Activated naive CD8-positive, alpha-beta T cell (primary cell): ENCODE measurements at regions not wholly inside any gene's neighbourhood (a gene's known extent, or its start where the extent isn't known, plus 50 kb on each side); places are given as distances from the start of the nearest gene placed in this dataset.

Source experiments
- H3K27ac Mint-ChIP-seq: one replicate; pipeline ENCODE4 v1.8.0; 2021; ENCODE audit warnings: mixed read lengths
- H3K27me3 Mint-ChIP-seq: one replicate; pipeline ENCODE4 v1.8.0; 2021; ENCODE audit warnings: mixed read lengths
- H3K36me3 Mint-ChIP-seq: one replicate; pipeline ENCODE4 v1.8.0; 2021; ENCODE audit warnings: mixed read lengths
- H3K4me1 Mint-ChIP-seq: one replicate; pipeline ENCODE4 v1.8.0; 2021; ENCODE audit warnings: low read depth, mixed read lengths
- H3K4me3 Mint-ChIP-seq: one replicate; pipeline ENCODE4 v1.8.0; 2021; ENCODE audit warnings: mild to moderate bottlenecking, mixed read lengths
- H3K9me3 Mint-ChIP-seq: one replicate; pipeline ENCODE4 v1.8.0; 2021; ENCODE audit warnings: low read depth, mixed read lengths

GRCh38 chr17:14693382-14693781, 392.5 kb downstream of the HS3ST3B1 start:
- Mint-ChIP-seq H3K4me3 (no peak overlapping the region), H3K27ac (no peak overlapping the region), H3K9me3 (peaks cover 41% of the 10 kb centered on the region), H3K27me3 (no peaks in the 10 kb centered on the region), H3K4me1 (peaks cover 15% of the 10 kb centered on the region), H3K36me3 (peaks cover 13% of the 10 kb centered on the region)

- Mint-ChIP-seq H3K4me3 (no peak overlapping the region), H3K27me3 (no peaks in the 10 kb centered on the region), H3K9me3 (peaks cover 41% of the 10 kb centered on the region), H3K36me3 (peaks cover 13% of the 10 kb centered on the region), H3K27ac (no peak overlapping the region), H3K4me1 (peaks cover 17% of the 10 kb centered on the region)
Observed at GRCh38 chr17:14690704-14691103, 389.8 kb downstream of the HS3ST3B1 start.

GRCh38 chr17:14688134-14688533, 387.3 kb downstream of the HS3ST3B1 start:
- Mint-ChIP-seq H3K9me3 (peaks cover 37% of the 10 kb centered on the region), H3K4me3 (no peak overlapping the region)

GRCh38 chr17:14672830-14673229, 371.9 kb downstream of the HS3ST3B1 start:
- Mint-ChIP-seq H3K9me3 (no peaks in the 10 kb centered on the region), H3K27ac (no peak overlapping the region), H3K4me1 (no peaks in the 10 kb centered on the region), H3K27me3 (peaks cover 1% of the 10 kb centered on the region), H3K4me3 (no peak overlapping the region), H3K36me3 (no peaks in the 10 kb centered on the region)

More at GRCh38 chr17:14688134-14688533, 387.3 kb downstream of the HS3ST3B1 start:
- Mint-ChIP-seq H3K36me3 (peaks cover 10% of the 10 kb centered on the region), H3K27ac (no peak overlapping the region), H3K27me3 (peaks cover 2% of the 10 kb centered on the region), H3K4me1 (peaks cover 4% of the 10 kb centered on the region)

GRCh38 chr17:14670861-14671260, 370.0 kb downstream of the HS3ST3B1 start:
- H3K36me3 Mint-ChIP-seq, result no peaks in the 10 kb centered on the region
- H3K4me3 Mint-ChIP-seq, result no peak overlapping the region
- H3K27me3 Mint-ChIP-seq, result no peaks in the 10 kb centered on the region
- no peak overlapping the region for H3K27ac Mint-ChIP-seq
- H3K4me1 Mint-ChIP-seq, result no peaks in the 10 kb centered on the region
- H3K9me3 Mint-ChIP-seq, result no peaks in the 10 kb centered on the region

- no peaks in the 10 kb centered on the region for H3K36me3 Mint-ChIP-seq
- H3K4me3 Mint-ChIP-seq, result no peak overlapping the region
- no peaks in the 10 kb centered on the region for H3K27me3 Mint-ChIP-seq
- H3K4me1 Mint-ChIP-seq, result no peaks in the 10 kb centered on the region
- H3K9me3 Mint-ChIP-seq, result no peaks in the 10 kb centered on the region
- H3K27ac Mint-ChIP-seq, result no peak overlapping the region
Observed at GRCh38 chr17:14664511-14664910, 363.6 kb downstream of the HS3ST3B1 start.

GRCh38 chr17:14641117-14641516, 340.2 kb downstream of the HS3ST3B1 start:
- Mint-ChIP-seq H3K9me3 (peaks cover under 1% of the 10 kb centered on the region), H3K4me3 (no peak overlapping the region), H3K27ac (no peak overlapping the region), H3K4me1 (no peaks in the 10 kb centered on the region), H3K36me3 (no peaks in the 10 kb centered on the region), H3K27me3 (peaks cover 2% of the 10 kb centered on the region)

- H3K27me3 Mint-ChIP-seq, result peaks cover 2% of the 10 kb centered on the region
- H3K4me1 Mint-ChIP-seq, result no peaks in the 10 kb centered on the region
- H3K4me3 Mint-ChIP-seq, result no peak overlapping the region
- H3K36me3 Mint-ChIP-seq, result no peaks in the 10 kb centered on the region
- H3K9me3 Mint-ChIP-seq, result no peaks in the 10 kb centered on the region
- no peak overlapping the region for H3K27ac Mint-ChIP-seq
Observed at GRCh38 chr17:14637260-14637659, 336.4 kb downstream of the HS3ST3B1 start.

- Mint-ChIP-seq H3K4me3 (no peak overlapping the region), H3K27me3 (no peaks in the 10 kb centered on the region), H3K9me3 (no peaks in the 10 kb centered on the region), H3K4me1 (no peaks in the 10 kb centered on the region), H3K27ac (no peak overlapping the region), H3K36me3 (no peaks in the 10 kb centered on the region)
Observed at GRCh38 chr17:14630621-14631020, 329.7 kb downstream of the HS3ST3B1 start.

- no peaks in the 10 kb centered on the region for H3K36me3 Mint-ChIP-seq
- H3K4me1 Mint-ChIP-seq, result no peaks in the 10 kb centered on the region
- no peak overlapping the region for H3K4me3 Mint-ChIP-seq
- H3K27me3 Mint-ChIP-seq, result no peaks in the 10 kb centered on the region
- H3K27ac Mint-ChIP-seq, result no peak overlapping the region
- H3K9me3 Mint-ChIP-seq, result no peaks in the 10 kb centered on the region
Observed at GRCh38 chr17:14630046-14630445, 329.2 kb downstream of the HS3ST3B1 start.

GRCh38 chr17:14622615-14623101, 321.8 kb downstream of the HS3ST3B1 start:
- Mint-ChIP-seq H3K9me3 (no peaks in the 10 kb centered on the region), H3K27ac (no peak overlapping the region), H3K36me3 (no peaks in the 10 kb centered on the region), H3K4me3 (no peak overlapping the region), H3K27me3 (no peaks in the 10 kb centered on the region), H3K4me1 (no peaks in the 10 kb centered on the region)

- H3K27ac Mint-ChIP-seq, result no peak overlapping the region
Observed at GRCh38 chr17:14621826-14622614, 321.1 kb downstream of the HS3ST3B1 start.

GRCh38 chr17:14619821-14620220, 318.9 kb downstream of the HS3ST3B1 start:
- H3K4me3 Mint-ChIP-seq, result no peak overlapping the region
- no peaks in the 10 kb centered on the region for H3K9me3 Mint-ChIP-seq
- no peak overlapping the region for H3K27ac Mint-ChIP-seq
- H3K4me1 Mint-ChIP-seq, result no peaks in the 10 kb centered on the region
- no peaks in the 10 kb centered on the region for H3K36me3 Mint-ChIP-seq
- H3K27me3 Mint-ChIP-seq, result peaks cover 1% of the 10 kb centered on the region

More at GRCh38 chr17:14621826-14622614, 321.1 kb downstream of the HS3ST3B1 start:
- Mint-ChIP-seq H3K27me3 (no peaks in the 10 kb centered on the region), H3K4me1 (no peaks in the 10 kb centered on the region), H3K4me3 (no peak overlapping the region), H3K36me3 (no peaks in the 10 kb centered on the region), H3K9me3 (no peaks in the 10 kb centered on the region)

GRCh38 chr17:14616528-14616927, 315.6 kb downstream of the HS3ST3B1 start:
- Mint-ChIP-seq H3K27me3 (peaks cover 1% of the 10 kb centered on the region), H3K4me1 (no peaks in the 10 kb centered on the region), H3K9me3 (peaks cover 6% of the 10 kb centered on the region), H3K4me3 (no peak overlapping the region), H3K36me3 (peaks cover 8% of the 10 kb centered on the region), H3K27ac (no peak overlapping the region)

- H3K27ac Mint-ChIP-seq, result no peak overlapping the region
- peaks cover 5% of the 10 kb centered on the region for H3K9me3 Mint-ChIP-seq
- H3K36me3 Mint-ChIP-seq, result peaks cover 8% of the 10 kb centered on the region
- H3K4me3 Mint-ChIP-seq, result no peak overlapping the region
- H3K4me1 Mint-ChIP-seq, result peaks cover 9% of the 10 kb centered on the region
- no peaks in the 10 kb centered on the region for H3K27me3 Mint-ChIP-seq
Observed at GRCh38 chr17:14605267-14605599, 304.4 kb downstream of the HS3ST3B1 start.
